ENCODE measurements at regions not wholly inside any gene's neighbourhood (a gene's known extent, or its start where the extent isn't known, plus 50 kb on each side); places are given as distances from the start of the nearest gene placed in this dataset.

GRCh38 chr9:103707181-103707580, 386.9 kb upstream of the SMC2 start:
- no peak for TF ChIP-seq CTCF (IDR thresholded peaks at IDR 0.05)
- TF ChIP-seq POLR2A (IDR thresholded peaks at IDR 0.05) = no peak
- TF ChIP-seq POLR2AphosphoS5 (IDR thresholded peaks at IDR 0.05) = no peak

All from breast epithelium (tissue), 3 donors.